Progenitor cell of endocrine pancreas (in vitro differentiated cells): ENCODE measurements at regions not wholly inside any gene's neighbourhood (a gene's known extent, or its start where the extent isn't known, plus 50 kb on each side); places are given as distances from the start of the nearest gene placed in this dataset.

Experiments used
- DNase-seq: peaks from one replicate; pipeline ENCODE4 v3.0.0; 2021; ENCODE audit warnings: low spot score; ENCODE audit not compliant: unreplicated experiment
- H3K27ac Mint-ChIP-seq: 2 replicates; pipeline ENCODE4 v1.8.0; 2021; ENCODE audit warnings: mild to moderate bottlenecking, moderate library complexity, mixed read lengths
- H3K27me3 Mint-ChIP-seq: 2 replicates; pipeline ENCODE4 v1.8.0; 2021; ENCODE audit warnings: mixed read lengths
- H3K36me3 Mint-ChIP-seq: 2 replicates; pipeline ENCODE4 v1.8.0; 2022; ENCODE audit warnings: mixed read lengths; ENCODE audit not compliant: insufficient read depth
- H3K4me1 Mint-ChIP-seq: 2 replicates; pipeline ENCODE4 v1.8.0; 2021; ENCODE audit warnings: low read depth, mixed read lengths
- H3K4me3 Mint-ChIP-seq: 2 replicates; pipeline ENCODE4 v1.8.0; 2021; ENCODE audit warnings: low read depth, mild to moderate bottlenecking, moderate library complexity, mixed read lengths
- H3K9me3 Mint-ChIP-seq: 2 replicates; pipeline ENCODE4 v1.8.0; 2021; ENCODE audit warnings: low read depth, mixed read lengths
- CTCF ChIP-seq: fragments of 200-600 bp; sonication (generic); IDR thresholded peaks from one replicate; pipeline ENCODE4 v1.5.0; 2021; ENCODE audit warnings: antibody characterized with exemption, mild to moderate bottlenecking; ENCODE audit not compliant: unreplicated experiment

DNA sequence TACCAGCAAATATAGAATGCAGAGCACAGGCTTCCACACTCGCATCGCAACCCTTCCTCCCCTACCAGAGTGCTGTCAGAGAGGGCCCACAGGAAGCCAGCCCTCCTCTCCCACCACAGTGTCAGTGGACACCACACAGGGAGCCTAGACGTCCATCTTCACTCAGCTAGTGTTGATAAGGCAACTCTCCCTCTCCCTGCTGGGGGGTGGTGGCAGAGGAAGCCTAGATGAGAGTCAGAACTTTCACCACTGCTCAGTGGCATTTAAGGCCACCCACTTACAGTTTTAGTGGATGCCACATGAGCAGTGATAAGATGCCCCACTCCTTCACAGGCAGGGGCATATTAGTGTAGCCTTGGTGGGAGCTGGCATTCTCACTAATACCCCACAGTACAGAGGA, 109.8 kb upstream of the UBE3A start:
- no peak overlapping the region for H3K4me3 Mint-ChIP-seq
- H3K27me3 Mint-ChIP-seq, result no peaks in the 10 kb centered on the region
- H3K4me1 Mint-ChIP-seq, result peaks cover 2% of the 10 kb centered on the region
- no peak for DNase-seq
- no peak overlapping the region for H3K27ac Mint-ChIP-seq
- TF ChIP-seq CTCF, result no peak
- no peaks in the 10 kb centered on the region for H3K9me3 Mint-ChIP-seq
- no peaks in the 10 kb centered on the region for H3K36me3 Mint-ChIP-seq

DNA sequence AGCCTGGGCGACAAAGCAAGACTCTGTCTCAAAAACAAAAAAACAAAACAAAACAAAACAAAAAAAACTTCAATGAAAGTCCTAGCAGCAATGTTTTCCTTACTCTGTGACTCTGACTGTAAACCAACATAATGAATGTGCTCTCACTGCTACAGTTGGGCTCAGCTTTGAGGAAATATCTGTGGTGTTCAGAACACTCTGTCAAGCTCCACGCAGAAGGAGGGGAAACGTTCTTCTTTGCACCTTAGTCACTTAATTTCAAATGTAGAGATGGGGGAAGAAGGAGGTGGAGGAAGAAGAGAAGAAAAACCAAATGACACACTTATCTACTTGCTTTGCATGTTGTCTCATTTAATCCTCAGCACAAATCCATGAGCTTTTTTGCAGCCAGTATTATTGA, 107.1 kb upstream of the UBE3A start:
- no peak overlapping the region for H3K4me3 Mint-ChIP-seq
- no peaks in the 10 kb centered on the region for H3K36me3 Mint-ChIP-seq
- TF ChIP-seq CTCF, result no peak
- H3K27me3 Mint-ChIP-seq, result no peaks in the 10 kb centered on the region
- H3K4me1 Mint-ChIP-seq, result peaks cover 2% of the 10 kb centered on the region
- DNase-seq, result no peak
- no peak overlapping the region for H3K27ac Mint-ChIP-seq
- H3K9me3 Mint-ChIP-seq, result no peaks in the 10 kb centered on the region

GRCh38 chr15:25545017-25545416, 106.2 kb upstream of the UBE3A start:
- no peaks in the 10 kb centered on the region for H3K9me3 Mint-ChIP-seq
- no peak overlapping the region for H3K4me3 Mint-ChIP-seq
- no peak overlapping the region for H3K27ac Mint-ChIP-seq
- H3K36me3 Mint-ChIP-seq, result no peaks in the 10 kb centered on the region
- peaks cover 4% of the 10 kb centered on the region for H3K4me1 Mint-ChIP-seq
- H3K27me3 Mint-ChIP-seq, result no peaks in the 10 kb centered on the region
- TF ChIP-seq CTCF, result no peak
- no peak for DNase-seq

- TF ChIP-seq CTCF, result no peak
- Mint-ChIP-seq H3K36me3 (no peaks in the 10 kb centered on the region), H3K4me3 (no peak overlapping the region), H3K27ac (no peak overlapping the region), H3K4me1 (peaks cover 4% of the 10 kb centered on the region), H3K27me3 (no peaks in the 10 kb centered on the region), H3K9me3 (no peaks in the 10 kb centered on the region)
- DNase-seq, result no peak
These were observed 105.3 kb upstream of the UBE3A start for GRCh38 chr15:25544076-25544475.

DNA sequence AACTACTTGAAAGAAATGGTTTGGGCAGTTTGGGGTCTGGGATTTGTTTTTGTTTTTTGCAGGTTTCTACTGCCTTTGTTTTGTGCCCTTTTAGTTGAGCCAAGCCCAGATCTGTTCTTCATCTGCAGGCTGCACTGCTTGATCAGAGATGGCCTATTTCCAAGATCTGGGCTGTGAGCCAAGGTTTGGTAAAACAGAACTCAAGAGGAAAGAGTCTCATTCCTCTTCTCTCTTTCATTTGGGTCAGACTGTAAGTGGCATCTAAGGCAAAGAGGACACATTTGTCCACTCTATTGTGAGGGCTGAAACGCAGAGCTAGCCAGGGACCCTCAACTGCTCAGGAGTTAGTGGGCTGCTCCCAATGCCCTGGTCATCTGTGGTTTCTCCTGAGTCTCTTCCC, 104.4 kb upstream of the UBE3A start:
- no peak overlapping the region for H3K27ac Mint-ChIP-seq
- H3K36me3 Mint-ChIP-seq, result no peaks in the 10 kb centered on the region
- DNase-seq, result no peak
- no peak overlapping the region for H3K4me3 Mint-ChIP-seq
- no peaks in the 10 kb centered on the region for H3K9me3 Mint-ChIP-seq
- no peaks in the 10 kb centered on the region for H3K27me3 Mint-ChIP-seq
- H3K4me1 Mint-ChIP-seq, result peaks cover 4% of the 10 kb centered on the region
- no peak for TF ChIP-seq CTCF
